ENCODE measurements at regions not wholly inside any gene's neighbourhood (a gene's known extent, or its start where the extent isn't known, plus 50 kb on each side); places are given as distances from the start of the nearest gene placed in this dataset.

GRCh38 chr10:35723992-35724391, 81.9 kb upstream of the FZD8 start:
- no peak for TF ChIP-seq CTCF (IDR thresholded peaks at IDR 0.05)
- TF ChIP-seq POLR2A (IDR thresholded peaks at IDR 0.05): no peak
